ENCODE measurements at regions not wholly inside any gene's neighbourhood (a gene's known extent, or its start where the extent isn't known, plus 50 kb on each side); places are given as distances from the start of the nearest gene placed in this dataset.

GRCh38 chr3:152104847-152105415 lies 163.8 kb upstream of the MBNL1 start:
- POLR2A ChIA-PET = no interaction called here
- TF ChIP-seq CTCF (IDR thresholded peaks at IDR 0.05; ENCODE audit: insufficient read depth, low read depth, low read length) = no peak

GRCh38 chr3:152105446-152105845 lies 163.3 kb upstream of the MBNL1 start:
- H3K4me3 ChIP-seq (ENCODE audit: low read depth, low read length) = no peak overlapping the region
- no peaks in the 10 kb centered on the region for H3K27me3 ChIP-seq (ENCODE audit: control insufficient read depth, insufficient read depth, low read length)
- TF ChIP-seq CTCF (IDR thresholded peaks at IDR 0.05; ENCODE audit: insufficient read depth, low read depth, low read length) = no peak
- CTCF ChIA-PET = interaction anchor here (1.0 kb wide), 1 partner anchor 8 kb away, joined by 4 read pairs; no protein-coding TSS in a partner anchor
- DNase-seq (ENCODE audit: low read depth) = no peak
- H3K36me3 ChIP-seq (ENCODE audit: control insufficient read depth, insufficient read depth, low read length) = no peaks in the 10 kb centered on the region
- POLR2A ChIA-PET = no interaction called here

More at GRCh38 chr3:152104847-152105415, 163.8 kb upstream of the MBNL1 start:
- no peaks in the 10 kb centered on the region for H3K27me3 ChIP-seq (ENCODE audit: control insufficient read depth, insufficient read depth, low read length)
- CTCF ChIA-PET = interaction anchor here (1.0 kb wide), 1 partner anchor 9 kb away, joined by 4 read pairs; no protein-coding TSS in a partner anchor
- H3K36me3 ChIP-seq (ENCODE audit: control insufficient read depth, insufficient read depth, low read length) = no peaks in the 10 kb centered on the region
- no peak overlapping the region for H3K4me3 ChIP-seq (ENCODE audit: low read depth, low read length)
- no peak for DNase-seq (ENCODE audit: low read depth)

GRCh38 chr3:152109038-152109437 lies 159.7 kb upstream of the MBNL1 start:
- CTCF ChIA-PET = interaction anchor here (0.8 kb wide), 1 partner anchor 285 kb away, joined by 5 read pairs; no protein-coding TSS in a partner anchor
- TF ChIP-seq CTCF (IDR thresholded peaks at IDR 0.05; ENCODE audit: insufficient read depth, low read depth, low read length) = no peak
- POLR2A ChIA-PET = no interaction called here
- no peak for DNase-seq (ENCODE audit: low read depth)
- Histone ChIP-seq H3K36me3 (ENCODE audit: control insufficient read depth, insufficient read depth, low read length) (no peaks in the 10 kb centered on the region), H3K27me3 (ENCODE audit: control insufficient read depth, insufficient read depth, low read length) (no peaks in the 10 kb centered on the region), H3K4me3 (ENCODE audit: low read depth, low read length) (no peak overlapping the region)

- DNase-seq (ENCODE audit: low read depth) = no peak
- no peaks in the 10 kb centered on the region for H3K36me3 ChIP-seq (ENCODE audit: control insufficient read depth, insufficient read depth, low read length)
- no peaks in the 10 kb centered on the region for H3K27me3 ChIP-seq (ENCODE audit: control insufficient read depth, insufficient read depth, low read length)
- no peak overlapping the region for H3K4me3 ChIP-seq (ENCODE audit: low read depth, low read length)
- POLR2A ChIA-PET = no interaction called here
- CTCF ChIA-PET = interaction anchor here (0.9 kb wide), 1 partner anchor 9 kb away, joined by 4 read pairs; no protein-coding TSS in a partner anchor
- no peak for TF ChIP-seq CTCF (IDR thresholded peaks at IDR 0.05; ENCODE audit: insufficient read depth, low read depth, low read length)
Observed at GRCh38 chr3:152113413-152113812, 155.3 kb upstream of the MBNL1 start.

DNA sequence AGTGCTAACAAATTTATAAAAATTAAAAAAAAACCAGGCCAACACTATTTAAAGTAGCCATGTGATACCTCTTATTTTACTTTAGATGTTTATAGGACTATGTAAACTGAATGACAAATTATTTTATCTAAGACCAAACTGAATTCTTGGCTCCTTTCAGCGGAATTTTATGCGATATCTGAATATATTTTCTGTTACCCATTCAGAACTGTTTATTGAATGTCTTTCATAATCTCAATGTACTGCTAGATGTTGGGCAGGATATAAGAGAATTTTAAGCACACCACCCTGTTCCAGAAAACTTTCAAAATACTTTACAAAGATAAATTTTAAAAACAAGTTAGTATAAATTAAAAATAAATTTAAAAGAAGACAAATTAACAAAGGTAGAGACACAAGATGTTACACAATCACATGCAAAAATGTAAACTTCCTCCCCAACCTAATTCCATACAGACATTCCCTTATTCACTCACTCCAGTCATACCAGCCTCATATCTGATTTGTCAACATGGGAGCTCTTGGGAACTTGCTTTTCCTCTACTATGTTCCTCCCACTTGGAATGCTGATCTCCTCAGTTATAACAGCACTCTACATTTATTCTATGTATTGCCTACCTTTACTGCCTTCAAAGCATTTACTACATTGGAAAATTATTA lies 154.6 kb upstream of the MBNL1 start:
- POLR2A ChIA-PET = no interaction called here
- no peaks in the 10 kb centered on the region for H3K27me3 ChIP-seq (ENCODE audit: control insufficient read depth, insufficient read depth, low read length)
- DNase-seq (ENCODE audit: low read depth) = no peak
- H3K36me3 ChIP-seq (ENCODE audit: control insufficient read depth, insufficient read depth, low read length) = no peaks in the 10 kb centered on the region
- no peak for TF ChIP-seq CTCF (IDR thresholded peaks at IDR 0.05; ENCODE audit: insufficient read depth, low read depth, low read length)
- H3K4me3 ChIP-seq (ENCODE audit: low read depth, low read length) = no peak overlapping the region
- CTCF ChIA-PET = interaction anchor here (0.9 kb wide), 1 partner anchor 9 kb away, joined by 4 read pairs; no protein-coding TSS in a partner anchor

Data from BJ (cell line).